GM21717 (cell line): ENCODE measurements at regions not wholly inside any gene's neighbourhood (a gene's known extent, or its start where the extent isn't known, plus 50 kb on each side); places are given as distances from the start of the nearest gene placed in this dataset.

ENCODE experiments used
- ATAC-seq: cut with Tn5 transposase; IDR thresholded peaks from one replicate; pipeline ENCODE4 v1.9.1; 2021; ENCODE audit warnings: mild to moderate bottlenecking, moderate library complexity; ENCODE audit not compliant: unreplicated experiment

DNA sequence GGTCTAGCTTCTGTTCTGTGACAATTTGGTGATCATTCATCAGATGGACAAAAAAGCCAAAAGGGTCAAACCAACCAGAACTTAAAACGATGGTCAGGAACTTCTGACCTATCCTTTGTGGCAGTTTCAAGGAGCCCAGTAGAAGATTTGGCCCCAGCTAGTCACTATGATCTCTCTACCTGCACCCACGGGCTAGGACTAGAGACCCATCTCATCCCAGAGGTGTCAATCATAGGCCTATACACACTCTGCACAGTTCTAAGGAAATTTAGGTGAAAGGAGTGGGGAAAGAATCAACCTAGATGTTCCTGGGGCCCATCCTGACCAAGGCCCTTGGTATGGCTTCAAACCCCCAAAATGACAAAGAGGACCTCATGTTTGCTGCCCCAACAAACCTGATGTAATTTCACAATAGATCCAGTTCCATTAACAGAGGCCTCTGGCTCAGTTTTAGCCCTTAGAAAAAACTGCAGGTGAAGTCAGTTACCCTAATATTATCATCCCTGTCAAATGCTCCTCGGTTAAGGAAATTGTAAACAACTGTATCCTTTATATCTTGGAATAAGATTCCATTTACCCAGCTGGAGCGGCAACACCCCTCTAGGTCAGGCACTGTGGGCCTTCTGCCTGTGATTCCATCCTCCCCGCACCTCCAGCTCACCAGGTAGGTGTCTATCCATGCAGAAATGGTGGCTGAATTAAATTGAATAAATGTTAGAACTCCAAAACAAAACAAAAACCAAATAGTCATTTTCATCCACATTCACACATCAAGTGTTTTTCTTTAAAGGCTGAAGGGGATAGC, 138.7 kb downstream of the ENC1 start:
- no peak for ATAC-seq

GRCh38 chr5:74500110-74500917, 140.2 kb downstream of the ENC1 start:
- no peak for ATAC-seq

DNA sequence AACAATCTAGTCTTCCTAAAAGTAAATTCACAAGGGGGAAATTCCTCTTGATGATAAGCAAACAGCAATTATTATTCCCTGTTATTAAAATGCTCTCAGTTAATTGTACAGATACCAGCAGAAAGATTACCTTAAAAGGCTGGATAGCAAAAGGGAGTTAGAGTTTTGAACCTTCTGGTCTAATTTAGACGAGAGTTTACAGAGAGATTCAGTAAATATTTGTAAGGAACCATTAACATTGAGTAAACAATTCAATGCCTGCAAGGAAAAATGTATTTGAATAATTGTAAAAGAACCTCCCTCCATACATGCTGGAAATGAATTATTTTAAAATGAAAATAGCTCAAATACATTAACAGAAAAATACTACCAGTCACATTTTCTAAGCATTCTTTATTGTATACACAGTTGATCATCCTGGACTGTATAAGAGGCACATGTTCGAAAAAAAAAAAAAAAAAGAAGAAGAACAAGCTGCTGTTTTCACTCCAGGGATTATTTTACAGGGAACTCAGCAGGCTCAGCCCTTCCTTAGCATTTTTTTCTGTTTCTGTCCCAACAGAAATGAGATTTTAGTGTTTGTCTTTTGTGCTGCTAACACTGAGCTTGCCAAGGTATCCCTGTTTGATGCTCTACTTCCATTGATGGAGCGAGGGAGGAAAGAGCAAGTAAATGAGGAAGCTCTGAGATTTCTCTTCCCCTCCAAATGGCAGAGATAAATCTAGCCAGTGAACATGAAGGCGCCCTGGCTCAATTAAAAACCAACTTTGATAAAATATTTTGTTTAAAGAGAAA, 141.1 kb downstream of the ENC1 start:
- no peak for ATAC-seq

- no peak for ATAC-seq
Measured at GRCh38 chr5:74497706-74498105, 142.8 kb downstream of the ENC1 start.

DNA sequence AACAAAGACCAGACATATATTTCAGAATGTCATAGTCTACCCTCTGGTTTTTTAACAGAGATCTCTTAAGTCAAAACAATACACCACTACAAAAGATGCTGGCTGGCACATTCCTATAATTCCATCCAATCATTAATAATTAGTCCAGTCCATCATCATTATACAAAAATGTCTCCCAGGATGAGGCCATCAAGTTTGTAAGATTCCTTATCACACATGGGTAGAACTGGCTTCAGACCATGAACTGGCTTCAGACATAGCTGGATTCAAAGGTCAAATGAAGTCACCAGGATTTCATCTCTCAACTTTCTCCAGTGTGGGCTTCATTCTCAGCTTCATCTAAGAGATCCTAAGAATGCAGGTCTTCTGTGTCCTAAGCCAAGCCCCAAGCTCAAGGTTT, 147.1 kb downstream of the ENC1 start:
- ATAC-seq = no peak

- no peak for ATAC-seq
Measured at GRCh38 chr5:74492230-74492629, 148.3 kb downstream of the ENC1 start.

- ATAC-seq = no peak
Measured at GRCh38 chr5:74491586-74491985, 148.9 kb downstream of the ENC1 start.

DNA sequence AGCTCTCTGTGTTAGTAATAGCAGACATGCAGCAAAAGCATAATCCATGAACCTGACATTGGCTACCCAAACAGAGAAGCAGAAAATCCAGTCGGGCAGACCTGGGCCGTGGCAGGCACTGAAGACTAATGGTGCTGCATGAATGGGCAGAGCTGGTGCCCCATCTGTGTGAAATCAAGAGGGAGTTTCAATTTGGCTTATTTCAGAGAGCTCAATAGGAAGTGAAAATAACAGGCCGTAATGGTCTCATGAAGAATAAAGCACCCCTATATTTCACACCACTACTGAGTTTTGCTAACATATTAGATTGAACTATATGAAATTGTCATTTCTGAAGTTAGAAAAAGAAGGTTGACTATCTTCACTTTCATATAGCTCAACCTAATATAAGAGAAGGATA, 149.7 kb downstream of the ENC1 start:
- ATAC-seq = peak; percentile 96

DNA sequence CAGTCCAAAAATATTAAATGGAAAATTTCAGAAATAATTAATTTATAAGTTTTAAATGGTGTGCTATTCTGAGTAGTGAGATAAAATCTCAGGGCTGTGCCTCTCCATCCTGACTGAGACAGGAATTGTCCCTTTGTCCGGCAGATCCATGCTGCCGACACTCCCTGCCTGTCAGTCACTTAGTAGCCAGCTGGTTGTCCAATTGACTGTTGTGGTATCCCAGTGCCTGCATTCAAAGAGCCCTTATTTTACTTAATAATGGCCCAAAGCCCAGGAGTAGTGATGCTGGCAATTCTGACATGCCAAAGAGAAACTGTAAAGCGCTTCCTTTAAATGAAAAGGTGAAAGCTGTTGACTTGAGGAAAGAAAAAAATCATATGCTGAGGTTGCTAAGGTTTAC, 157.5 kb downstream of the ENC1 start:
- no peak for ATAC-seq

GRCh38 chr5:74482523-74482922, 158.0 kb downstream of the ENC1 start:
- ATAC-seq = no peak

DNA sequence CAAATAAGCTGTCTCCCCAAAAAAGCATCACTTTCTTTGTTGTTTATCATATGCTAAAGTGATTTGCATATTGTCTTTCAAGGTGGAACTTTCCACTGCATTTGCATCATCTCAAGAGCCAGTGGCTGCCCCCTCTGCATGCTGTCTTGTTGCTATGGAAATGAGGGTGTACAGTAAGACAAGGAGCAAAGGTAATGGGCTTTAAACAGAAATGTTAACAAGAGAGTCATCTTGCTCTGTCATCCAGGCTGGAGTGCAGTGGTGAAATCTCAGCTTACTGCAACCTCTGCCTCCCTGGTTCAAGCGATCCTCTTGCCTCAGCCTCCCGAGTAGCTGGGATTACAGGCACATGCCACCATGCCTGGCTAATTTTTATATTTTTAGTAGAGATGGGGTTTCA, 159.2 kb downstream of the ENC1 start:
- ATAC-seq = peak; percentile 67

GRCh38 chr5:74480201-74480600, 160.3 kb downstream of the ENC1 start:
- ATAC-seq = no peak

DNA sequence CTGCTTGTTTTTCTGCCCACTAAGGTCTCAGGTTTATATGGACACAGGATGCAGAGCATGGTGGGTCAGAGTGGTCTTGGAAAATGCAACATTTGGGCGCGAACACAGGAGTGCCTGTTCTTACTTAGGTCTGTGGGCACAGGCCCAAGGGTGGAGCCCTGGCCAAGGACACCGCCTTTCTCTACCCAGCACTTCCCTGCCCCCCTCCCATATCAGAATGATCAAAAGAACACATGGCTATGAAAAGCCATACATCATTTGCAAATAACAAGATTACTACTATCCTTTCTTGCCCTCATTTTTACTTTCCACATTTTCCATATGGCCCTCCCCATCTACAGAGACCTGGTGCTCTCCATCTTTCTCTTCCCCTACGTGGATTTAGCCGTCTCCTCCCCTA, 162.2 kb downstream of the ENC1 start:
- no peak for ATAC-seq

DNA sequence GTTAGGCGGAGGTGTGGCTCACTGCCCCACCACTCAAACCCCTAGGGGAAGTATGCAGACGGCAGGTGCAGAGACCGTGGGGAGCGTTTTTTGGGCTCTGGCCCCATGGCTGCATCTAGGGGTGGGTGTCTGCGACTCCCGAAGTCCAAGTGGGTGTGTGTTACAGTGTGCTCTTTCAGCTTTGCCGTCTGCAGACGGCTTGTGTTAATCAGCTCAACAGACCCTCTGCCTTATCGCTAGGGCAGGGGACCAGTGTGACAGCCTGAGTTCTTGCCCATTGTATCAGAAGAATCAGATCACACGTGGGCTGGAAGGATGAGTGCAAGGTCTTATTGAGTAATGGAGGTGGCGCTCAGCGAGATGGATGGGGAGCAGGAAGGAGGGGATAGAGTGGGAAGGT, 162.8 kb downstream of the ENC1 start:
- no peak for ATAC-seq

- no peak for ATAC-seq
Measured at GRCh38 chr5:74476819-74477453, 163.6 kb downstream of the ENC1 start.

DNA sequence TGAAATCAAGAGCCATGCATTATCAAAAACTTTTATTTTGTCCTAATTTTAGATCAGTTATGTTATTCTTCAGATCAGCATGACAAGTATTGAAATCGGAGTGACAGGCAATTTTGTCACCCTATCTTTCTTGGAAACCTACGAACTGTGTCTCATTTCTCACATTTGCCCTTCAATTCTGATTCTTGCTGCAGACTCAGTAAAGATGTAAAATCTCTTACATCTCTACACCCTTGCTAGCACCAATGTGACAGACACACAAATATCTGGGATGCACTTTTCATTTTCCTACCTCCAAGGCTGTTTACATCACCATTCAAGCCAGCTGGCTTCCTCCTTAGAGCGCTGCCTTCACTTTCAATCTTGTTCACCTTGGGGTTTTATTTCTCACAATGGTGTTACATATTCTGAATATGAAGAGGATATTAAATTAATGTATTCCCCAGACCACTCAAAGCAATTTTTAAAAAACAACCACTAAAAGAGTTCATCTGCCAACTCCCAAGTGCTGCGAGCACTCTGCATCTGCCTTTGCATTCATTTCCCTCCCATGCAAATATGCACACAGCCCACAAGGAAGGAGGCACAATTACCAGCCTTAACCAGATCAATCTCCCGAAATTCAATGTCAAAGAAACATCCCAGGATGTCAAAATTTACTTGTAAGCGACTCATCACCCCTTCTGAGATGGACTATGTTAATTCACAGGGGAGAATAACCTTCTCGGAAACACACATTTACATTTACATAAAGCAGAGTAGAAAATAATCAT, 164.3 kb downstream of the ENC1 start:
- ATAC-seq = no peak

DNA sequence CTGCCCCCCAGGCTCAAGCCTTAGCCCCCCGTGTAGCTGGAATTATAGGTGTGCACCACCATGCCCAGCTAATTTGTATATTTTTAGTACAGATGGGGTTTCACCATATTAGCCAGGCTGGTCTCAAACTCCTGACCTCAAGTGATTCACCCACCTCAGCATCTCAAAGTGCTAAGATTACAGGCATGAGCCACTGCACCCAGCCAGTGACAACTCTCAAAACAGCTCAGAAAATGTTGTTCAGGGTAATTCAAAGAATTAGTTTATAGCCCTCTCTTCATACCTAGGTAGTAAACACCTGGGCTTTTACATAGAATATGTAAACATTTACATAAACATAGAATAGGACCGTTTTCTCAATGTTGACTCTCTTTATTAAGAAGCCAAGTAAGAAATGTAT, 168.7 kb downstream of the ENC1 start:
- no peak for ATAC-seq

DNA sequence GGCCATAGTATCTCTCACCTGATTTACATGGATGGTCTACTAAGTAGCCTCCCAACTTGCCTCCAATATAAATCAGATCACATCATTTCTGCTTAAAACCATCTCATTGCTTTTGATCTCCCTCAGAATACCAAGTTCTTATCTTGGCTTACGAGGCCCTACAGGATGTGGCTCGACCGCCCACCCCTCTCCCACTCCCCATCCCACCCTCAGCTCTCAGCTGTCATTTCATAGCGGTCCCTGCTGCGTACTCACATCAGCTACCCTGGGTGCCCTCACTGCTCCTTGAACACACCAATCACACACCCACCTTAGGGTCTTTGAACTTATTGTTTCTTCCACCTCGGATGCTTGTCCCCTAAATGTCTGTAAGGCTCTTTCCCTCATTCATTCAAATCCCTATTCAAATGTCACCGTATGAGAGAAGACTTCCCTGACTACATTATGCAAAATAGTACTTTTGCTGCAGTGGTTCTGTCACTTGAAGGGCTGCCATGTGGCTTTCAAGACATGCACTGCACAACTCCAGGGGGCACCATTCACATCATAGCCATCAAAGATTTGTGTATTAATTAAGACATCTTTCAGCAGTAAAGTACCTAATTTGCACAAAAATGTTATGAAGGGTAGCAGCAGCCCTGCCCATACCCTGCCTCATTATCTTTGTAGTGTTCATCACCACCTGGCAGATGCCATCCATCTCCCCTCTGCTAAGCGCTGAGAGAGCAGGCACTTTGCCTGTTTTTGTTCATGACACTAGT, 171.1 kb downstream of the ENC1 start:
- ATAC-seq = no peak

DNA sequence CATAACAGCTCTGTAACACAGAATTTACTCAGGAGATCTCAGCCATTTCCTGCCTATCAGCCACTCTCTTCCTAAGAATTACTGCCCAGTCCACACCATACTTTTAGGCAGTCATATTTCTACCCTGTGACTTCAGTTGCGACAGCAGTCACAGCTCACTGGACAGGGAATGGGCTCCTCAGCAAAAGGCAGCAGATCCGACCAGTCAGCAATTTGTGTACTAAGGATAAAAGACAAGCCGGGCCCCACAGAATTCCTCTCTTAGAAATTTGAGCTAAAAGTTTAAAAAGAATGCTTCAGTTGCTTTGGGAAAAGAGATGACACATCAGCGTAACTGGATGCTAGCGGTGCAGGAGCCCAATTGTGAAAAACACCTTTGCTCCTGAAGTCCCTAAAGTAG, 172.1 kb downstream of the ENC1 start:
- ATAC-seq = no peak

GRCh38 chr5:74465724-74466123, 174.8 kb downstream of the ENC1 start:
- ATAC-seq = no peak
